Cardiac muscle cell (in vitro differentiated cells and primary cell): ENCODE measurements at regions not wholly inside any gene's neighbourhood (a gene's known extent, or its start where the extent isn't known, plus 50 kb on each side); places are given as distances from the start of the nearest gene placed in this dataset.

Source experiments
- DNase-seq, 2 donors: peaks; one replicate each; pipeline versions ENCODE4 v3.0.0 to v3.0.0-alpha.2; 2010 to 2017; ENCODE audit warnings: low read depth in 1 of 2, low spot score in 1 of 2
- H3K27ac ChIP-seq: fragments of 200-600 bp; sonication (generic); 2 replicates; pipeline ENCODE4 v1.5.1; 2016
- H3K27me3 ChIP-seq: fragments of 200-600 bp; sonication (generic); 2 replicates; pipeline ENCODE4 v1.6.0; 2016; ENCODE audit warnings: control low read depth
- H3K36me3 ChIP-seq: fragments of 200-600 bp; sonication (generic); 2 replicates; pipeline ENCODE4 v1.5.1; 2016; ENCODE audit warnings: control low read depth
- H3K4me1 ChIP-seq: fragments of 200-600 bp; sonication (generic); 2 replicates; pipeline ENCODE4 v1.8.1; 2017; ENCODE audit warnings: low read depth, mild to moderate bottlenecking, mixed run types
- H3K4me3 ChIP-seq: fragments of 200-600 bp; sonication (generic); 2 replicates; pipeline ENCODE4 v1.5.1; 2016; ENCODE audit warnings: mild to moderate bottlenecking
- H3K9me3 ChIP-seq: fragments of 200-600 bp; sonication (generic); 2 replicates; pipeline ENCODE4 v1.5.1; 2017; ENCODE audit warnings: low read depth, mild to moderate bottlenecking, control low read depth
- CTCF ChIP-seq: IDR thresholded peaks from 2 replicates; pipeline ENCODE4 v1.5.1; 2012; ENCODE audit warnings: low read depth, mild to moderate bottlenecking, low read length

GRCh38 chr18:44062345-44062744, 618.3 kb upstream of the SETBP1 start:
- no peak for TF ChIP-seq CTCF
- Histone ChIP-seq H3K4me3 (no peak overlapping the region), H3K27me3 (no peaks in the 10 kb centered on the region)

GRCh38 chr18:44065206-44065605, 615.5 kb upstream of the SETBP1 start:
- Histone ChIP-seq H3K9me3 (no peaks in the 10 kb centered on the region), H3K4me1 (no peaks in the 10 kb centered on the region), H3K27ac (no peak overlapping the region), H3K36me3 (no peaks in the 10 kb centered on the region), H3K27me3 (no peaks in the 10 kb centered on the region), H3K4me3 (no peak overlapping the region)
- no peak for DNase-seq
- TF ChIP-seq CTCF: no peak

More at GRCh38 chr18:44062345-44062744, 618.3 kb upstream of the SETBP1 start:
- Histone ChIP-seq H3K9me3 (no peaks in the 10 kb centered on the region), H3K27ac (no peak overlapping the region), H3K4me1 (no peaks in the 10 kb centered on the region), H3K36me3 (no peaks in the 10 kb centered on the region)
- DNase-seq: no peak

GRCh38 chr18:44066541-44066940, 614.1 kb upstream of the SETBP1 start:
- Histone ChIP-seq H3K36me3 (no peaks in the 10 kb centered on the region), H3K4me1 (no peaks in the 10 kb centered on the region), H3K9me3 (no peaks in the 10 kb centered on the region), H3K27me3 (no peaks in the 10 kb centered on the region), H3K4me3 (no peak overlapping the region), H3K27ac (no peak overlapping the region)
- TF ChIP-seq CTCF: no peak
- no peak for DNase-seq

GRCh38 chr18:44067186-44067585, 613.5 kb upstream of the SETBP1 start:
- no peak overlapping the region for H3K4me3 ChIP-seq
- H3K4me1 ChIP-seq: no peaks in the 10 kb centered on the region
- no peaks in the 10 kb centered on the region for H3K27me3 ChIP-seq
- DNase-seq: no peak
- no peak overlapping the region for H3K27ac ChIP-seq
- TF ChIP-seq CTCF: no peak
- H3K36me3 ChIP-seq: no peaks in the 10 kb centered on the region
- no peaks in the 10 kb centered on the region for H3K9me3 ChIP-seq

GRCh38 chr18:44075038-44075437, 605.6 kb upstream of the SETBP1 start:
- TF ChIP-seq CTCF: no peak
- Histone ChIP-seq H3K9me3 (no peaks in the 10 kb centered on the region), H3K36me3 (no peaks in the 10 kb centered on the region), H3K27me3 (no peaks in the 10 kb centered on the region), H3K4me3 (no peak overlapping the region), H3K4me1 (no peaks in the 10 kb centered on the region), H3K27ac (no peak overlapping the region)
- DNase-seq: no peak

GRCh38 chr18:44079606-44080005, 601.1 kb upstream of the SETBP1 start:
- Histone ChIP-seq H3K27ac (no peak overlapping the region), H3K4me3 (no peak overlapping the region), H3K36me3 (no peaks in the 10 kb centered on the region), H3K9me3 (no peaks in the 10 kb centered on the region), H3K4me1 (no peaks in the 10 kb centered on the region), H3K27me3 (no peaks in the 10 kb centered on the region)
- peak in 1 of 2 donors; percentile 91 for DNase-seq
- no peak for TF ChIP-seq CTCF
